Mucosa of rectum (tissue), 2 donors: ENCODE measurements at regions not wholly inside any gene's neighbourhood (a gene's known extent, or its start where the extent isn't known, plus 50 kb on each side); places are given as distances from the start of the nearest gene placed in this dataset.

Experiments used
- H3K27ac ChIP-seq, 2 donors: one replicate each; pipeline ENCODE4 v1.7.0; 2013; ENCODE audit warnings: inconsistent platforms in 2 of 2, low read depth in 2 of 2, low read length in 2 of 2
- H3K27me3 ChIP-seq, 2 donors: one replicate each; pipeline ENCODE4 v1.7.0; 2013; ENCODE audit warnings: low read length in 2 of 2; ENCODE audit not compliant: control insufficient read depth in 2 of 2, insufficient read depth in 2 of 2
- H3K36me3 ChIP-seq, 2 donors: one replicate each; pipeline ENCODE4 v1.7.0; 2013; ENCODE audit warnings: low read length in 2 of 2; ENCODE audit not compliant: control insufficient read depth in 2 of 2, insufficient read depth in 2 of 2
- H3K4me1 ChIP-seq, 2 donors: one replicate each; pipeline ENCODE4 v1.7.0; 2013; ENCODE audit warnings: low read length in 2 of 2, mild to moderate bottlenecking in 1 of 2; ENCODE audit not compliant: control insufficient read depth in 2 of 2, insufficient read depth in 2 of 2
- H3K4me3 ChIP-seq, 2 donors: one replicate each; pipeline ENCODE4 v1.7.0; 2013; ENCODE audit warnings: low read length in 2 of 2
- H3K9ac ChIP-seq, 2 donors: one replicate each; pipeline ENCODE4 v1.7.0; 2013; ENCODE audit warnings: low read length in 2 of 2, low read depth in 1 of 2, mild to moderate bottlenecking in 1 of 2
- H3K9me3 ChIP-seq, 2 donors: one replicate each; pipeline ENCODE4 v1.7.0; 2013; ENCODE audit warnings: low read length in 2 of 2; ENCODE audit not compliant: control insufficient read depth in 2 of 2
- donor health status: healthy.
- donor health status: Normal muscosa, but diverticular disease.

- Histone ChIP-seq H3K27me3 (peaks cover 5 to 11% of the 10 kb centered on the region in 2 donors), H3K9me3 (no peaks in the 10 kb centered on the region), H3K36me3 (no peaks in the 10 kb centered on the region), H3K9ac (no peak overlapping the region), H3K4me3 (no peak overlapping the region), H3K4me1 (no peaks in the 10 kb centered on the region), H3K27ac (no peak overlapping the region)
Measured at GRCh38 chr17:45692661-45693060, 91.5 kb upstream of the CRHR1 start.

GRCh38 chr17:45693792-45694191, 90.3 kb upstream of the CRHR1 start:
- H3K9me3 ChIP-seq: no peaks in the 10 kb centered on the region
- H3K27me3 ChIP-seq: peaks cover 5 to 11% of the 10 kb centered on the region in 2 donors
- H3K36me3 ChIP-seq: no peaks in the 10 kb centered on the region
- H3K4me1 ChIP-seq: no peaks in the 10 kb centered on the region
- no peak overlapping the region for H3K9ac ChIP-seq
- H3K27ac ChIP-seq: no peak overlapping the region
- H3K4me3 ChIP-seq: no peak overlapping the region

- H3K4me3 ChIP-seq: no peak overlapping the region
- peaks cover 5 to 7% of the 10 kb centered on the region in 2 donors for H3K27me3 ChIP-seq
- no peak overlapping the region for H3K9ac ChIP-seq
- H3K27ac ChIP-seq: no peak overlapping the region
- no peaks in the 10 kb centered on the region for H3K36me3 ChIP-seq
- H3K9me3 ChIP-seq: no peaks in the 10 kb centered on the region
- H3K4me1 ChIP-seq: no peaks in the 10 kb centered on the region
Measured at GRCh38 chr17:45696442-45696841, 87.7 kb upstream of the CRHR1 start.

- Histone ChIP-seq H3K27ac (no peak overlapping the region), H3K36me3 (no peaks in the 10 kb centered on the region), H3K27me3 (peaks cover 5 to 7% of the 10 kb centered on the region in 2 donors), H3K9me3 (no peaks in the 10 kb centered on the region), H3K4me1 (no peaks in the 10 kb centered on the region), H3K4me3 (no peak overlapping the region), H3K9ac (no peak overlapping the region)
Measured at GRCh38 chr17:45697076-45697475, 87.0 kb upstream of the CRHR1 start.

- no peaks in the 10 kb centered on the region for H3K9me3 ChIP-seq
- H3K36me3 ChIP-seq: no peaks in the 10 kb centered on the region
- no peak overlapping the region for H3K9ac ChIP-seq
- no peak overlapping the region for H3K27ac ChIP-seq
- no peak overlapping the region for H3K4me3 ChIP-seq
- no peaks in the 10 kb centered on the region for H3K4me1 ChIP-seq
- peaks cover 6 to 11% of the 10 kb centered on the region in 2 donors for H3K27me3 ChIP-seq
Measured at GRCh38 chr17:45700171-45701090, 83.7 kb upstream of the CRHR1 start.

- H3K4me1 ChIP-seq: no peaks in the 10 kb centered on the region
- peaks cover 6 to 11% of the 10 kb centered on the region in 2 donors for H3K27me3 ChIP-seq
- H3K4me3 ChIP-seq: no peak overlapping the region
- no peak overlapping the region for H3K9ac ChIP-seq
- H3K36me3 ChIP-seq: no peaks in the 10 kb centered on the region
- no peaks in the 10 kb centered on the region for H3K9me3 ChIP-seq
- no peak overlapping the region for H3K27ac ChIP-seq
Measured at GRCh38 chr17:45702666-45703266, 81.4 kb upstream of the CRHR1 start.

GRCh38 chr17:45703348-45703747, 80.8 kb upstream of the CRHR1 start:
- H3K4me3 ChIP-seq: no peak overlapping the region
- H3K27ac ChIP-seq: no peak overlapping the region
- H3K36me3 ChIP-seq: no peaks in the 10 kb centered on the region
- peaks cover 6 to 11% of the 10 kb centered on the region in 2 donors for H3K27me3 ChIP-seq
- H3K9me3 ChIP-seq: no peaks in the 10 kb centered on the region
- no peaks in the 10 kb centered on the region for H3K4me1 ChIP-seq
- no peak overlapping the region for H3K9ac ChIP-seq

GRCh38 chr17:45703806-45704205, 80.3 kb upstream of the CRHR1 start:
- Histone ChIP-seq H3K27ac (no peak overlapping the region), H3K4me1 (no peaks in the 10 kb centered on the region), H3K9me3 (no peaks in the 10 kb centered on the region), H3K27me3 (peaks cover 6 to 11% of the 10 kb centered on the region in 2 donors), H3K9ac (no peak overlapping the region), H3K4me3 (no peak overlapping the region), H3K36me3 (no peaks in the 10 kb centered on the region)

- no peak overlapping the region for H3K4me3 ChIP-seq
- no peaks in the 10 kb centered on the region for H3K36me3 ChIP-seq
- no peak overlapping the region for H3K27ac ChIP-seq
- H3K27me3 ChIP-seq: peaks cover 6 to 11% of the 10 kb centered on the region in 2 donors
- no peaks in the 10 kb centered on the region for H3K4me1 ChIP-seq
- H3K9me3 ChIP-seq: no peaks in the 10 kb centered on the region
- no peak overlapping the region for H3K9ac ChIP-seq
Measured at GRCh38 chr17:45704251-45704650, 79.9 kb upstream of the CRHR1 start.
